Stimulated activated naive CD8-positive, alpha-beta T cell treated with anti-CD3 and anti-CD28 coated beads, Interleukin-15, amount 100 ng/mL, for 72 hours (primary cell): ENCODE measurements at regions not wholly inside any gene's neighbourhood (a gene's known extent, or its start where the extent isn't known, plus 50 kb on each side); places are given as distances from the start of the nearest gene placed in this dataset.

Experiments used
- ATAC-seq: fragments of 150-1000 bp; cut with Tn5 transposase; 2 replicates; pipeline ENCODE4 v1.10.0; 2021; ENCODE audit warnings: mild to moderate bottlenecking, moderate library complexity
- DNase-seq, 2 donors: peaks; one replicate each; pipeline ENCODE4 v3.0.0; 2021 to 2022
- H3K27ac Mint-ChIP-seq, 2 donors: one replicate each; pipeline ENCODE4 v1.8.0; 2022; ENCODE audit warnings: mild to moderate bottlenecking in 2 of 2, mixed read lengths in 2 of 2, moderate library complexity in 2 of 2
- H3K27me3 Mint-ChIP-seq: one replicate; pipeline ENCODE4 v1.8.0; 2022; ENCODE audit warnings: mixed read lengths
- H3K4me1 Mint-ChIP-seq: one replicate; pipeline ENCODE4 v1.8.0; 2022; ENCODE audit warnings: mild to moderate bottlenecking, mixed read lengths
- H3K4me3 Mint-ChIP-seq, 2 donors: one replicate each; pipeline ENCODE4 v1.8.0; 2022; ENCODE audit warnings: mild to moderate bottlenecking in 2 of 2, mixed read lengths in 2 of 2, moderate library complexity in 1 of 2
- H3K9me3 Mint-ChIP-seq, 2 donors: one replicate each; pipeline ENCODE4 v1.8.0; 2022; ENCODE audit warnings: mixed read lengths in 2 of 2

DNA sequence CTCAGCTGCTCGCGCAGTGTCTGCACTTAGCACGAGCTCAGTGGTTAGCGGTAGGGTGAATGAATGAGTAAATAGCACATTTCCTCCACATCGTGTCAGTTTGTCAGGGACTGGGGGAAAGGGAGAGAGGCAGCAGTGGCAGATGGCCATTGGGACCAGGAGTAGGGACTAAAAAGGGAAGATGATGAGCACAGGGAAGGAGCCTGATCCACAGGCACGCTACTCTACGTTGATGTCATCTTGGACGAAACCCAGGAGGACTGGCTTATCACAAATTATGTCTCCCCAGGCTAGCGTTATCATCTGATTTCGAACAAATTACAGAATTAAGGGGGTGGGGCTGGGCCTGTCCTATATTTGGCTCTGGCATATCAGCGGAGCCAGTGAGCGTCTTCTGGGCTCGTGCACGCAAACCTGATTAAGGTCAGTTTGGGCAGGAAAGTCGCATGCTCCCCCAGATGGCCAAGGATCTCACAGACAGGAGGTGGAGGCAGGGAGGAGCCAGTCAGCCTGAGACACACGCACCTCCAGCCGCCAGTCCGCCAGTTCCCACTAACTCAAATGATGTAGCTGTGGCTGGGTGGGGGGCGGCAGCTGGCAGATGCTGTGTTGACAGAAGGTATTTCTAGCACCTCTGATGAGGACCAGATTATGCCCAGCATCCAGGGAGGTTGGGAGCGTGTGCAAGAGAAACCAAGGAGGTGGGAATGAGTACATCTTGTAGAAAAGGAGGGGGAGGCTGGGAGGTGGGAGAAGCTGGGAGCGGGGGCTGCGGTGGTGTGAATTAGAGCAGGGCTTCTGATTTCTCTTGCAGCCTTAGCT lies 97.4 kb upstream of the PRDM11 start:
- Mint-ChIP-seq H3K27me3 (no peaks in the 10 kb centered on the region), H3K27ac (no peak overlapping the region), H3K9me3 (no peaks in the 10 kb centered on the region), H3K4me3 (no peak overlapping the region), H3K4me1 (peaks cover 9% of the 10 kb centered on the region)
- ATAC-seq (no peak), DNase-seq (no peak)

DNA sequence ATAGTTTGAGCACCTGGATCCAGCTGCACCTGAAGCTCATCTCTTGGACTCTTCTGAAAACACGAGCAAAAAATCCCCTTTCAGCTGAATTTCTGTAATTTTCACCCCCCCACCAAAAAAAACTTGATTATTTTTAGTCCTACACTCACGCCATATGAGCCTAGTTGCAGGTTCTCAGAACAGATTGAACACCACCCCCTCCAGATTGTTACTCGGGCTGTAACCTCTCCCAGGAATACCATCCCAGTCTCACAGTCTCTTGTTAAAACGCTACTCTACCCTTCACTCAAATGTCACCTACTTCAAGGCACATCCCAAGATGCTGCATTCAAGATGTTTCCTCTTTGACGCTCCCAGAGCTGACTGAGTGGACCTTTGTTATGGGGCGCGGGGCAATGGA lies 96.3 kb upstream of the PRDM11 start:
- H3K9me3 Mint-ChIP-seq = no peaks in the 10 kb centered on the region
- DNase-seq = no peak
- no peak overlapping the region for H3K4me3 Mint-ChIP-seq
- H3K27me3 Mint-ChIP-seq = peaks cover 2% of the 10 kb centered on the region
- no peak overlapping the region for H3K27ac Mint-ChIP-seq
- H3K4me1 Mint-ChIP-seq = peaks cover 9% of the 10 kb centered on the region
- no peak for ATAC-seq

DNA sequence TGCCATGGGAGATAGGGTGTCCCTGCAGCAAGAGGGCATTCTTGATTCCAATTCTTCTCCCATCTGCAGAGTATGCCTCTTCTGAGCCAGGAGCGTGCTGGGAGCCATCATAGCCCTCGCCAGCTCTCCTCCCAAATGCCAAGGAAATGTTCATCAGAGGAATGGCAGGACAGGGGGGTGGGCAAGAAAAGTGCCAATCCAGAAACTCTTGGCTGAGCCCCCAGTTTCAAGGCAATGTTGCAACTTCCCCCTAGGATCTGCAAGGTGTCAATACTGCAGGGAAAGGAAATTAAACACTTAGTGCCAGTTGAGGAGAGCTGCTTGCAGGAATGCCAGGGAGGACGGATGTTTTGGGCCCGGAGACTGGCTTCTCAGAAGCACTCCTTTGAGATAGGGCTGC lies 94.8 kb upstream of the PRDM11 start:
- Mint-ChIP-seq H3K27ac (no peak overlapping the region), H3K4me1 (no peaks in the 10 kb centered on the region), H3K27me3 (peaks cover 6% of the 10 kb centered on the region), H3K9me3 (no peaks in the 10 kb centered on the region), H3K4me3 (no peak overlapping the region)
- DNase-seq (no peak), ATAC-seq (no peak)

DNA sequence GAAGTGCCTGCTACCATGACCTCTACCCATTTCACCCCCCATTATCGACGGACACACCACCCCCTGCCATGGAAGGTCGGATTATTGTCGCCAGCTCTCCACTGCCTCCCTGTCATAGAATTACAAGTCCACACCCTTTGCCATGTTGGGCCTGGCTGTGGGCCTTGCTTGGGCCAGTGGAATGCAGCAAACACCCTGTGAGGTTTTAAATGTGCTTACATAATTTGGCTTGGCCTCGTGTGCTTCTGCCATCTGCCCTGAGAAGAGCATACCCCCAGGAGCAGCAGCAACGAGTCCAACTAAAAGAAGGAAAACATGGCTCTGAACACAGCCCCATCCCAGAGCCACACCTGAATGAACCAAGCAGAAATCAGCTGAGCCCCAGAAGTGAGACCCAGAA lies 94.1 kb upstream of the PRDM11 start:
- Mint-ChIP-seq H3K4me3 (no peak overlapping the region), H3K27me3 (peaks cover 6% of the 10 kb centered on the region), H3K4me1 (no peaks in the 10 kb centered on the region), H3K27ac (peak overlapping the region in 1 of 2 donors; percentile 5), H3K9me3 (no peaks in the 10 kb centered on the region)
- no peak for DNase-seq
- no peak for ATAC-seq

DNA sequence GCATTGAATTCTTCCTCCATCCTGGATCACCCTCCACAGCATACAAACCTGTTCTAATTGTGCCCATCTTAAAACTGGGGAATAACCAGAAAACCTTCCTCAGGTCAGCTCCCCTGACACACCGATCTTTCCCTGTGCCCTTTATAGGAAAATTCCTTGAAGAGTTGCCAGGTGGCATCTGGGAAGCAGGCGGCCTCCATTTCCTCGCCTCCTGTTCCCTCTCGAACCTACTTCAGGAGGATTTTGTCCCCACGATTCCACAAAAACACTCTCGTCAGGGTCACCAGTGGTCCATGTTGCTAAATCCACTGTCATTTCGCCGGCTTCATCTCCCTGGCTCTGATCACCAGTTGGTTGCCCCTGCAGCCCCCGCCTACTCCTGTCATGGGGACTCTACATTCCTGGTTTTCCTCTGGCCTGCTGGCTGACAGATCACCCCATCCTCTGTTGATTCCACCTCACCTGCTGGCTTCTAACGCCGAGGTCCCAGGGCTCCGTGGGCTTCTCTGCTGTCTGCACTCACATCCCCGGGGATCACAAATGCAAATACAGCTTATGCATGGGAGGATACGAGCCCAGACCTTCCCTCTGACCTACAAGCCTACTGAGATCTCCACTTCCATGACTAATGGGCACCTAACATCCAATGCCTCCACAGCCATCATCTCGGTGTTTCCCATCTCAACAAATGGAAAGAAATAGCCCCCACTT lies 92.5 kb upstream of the PRDM11 start:
- Mint-ChIP-seq H3K4me3 (no peak overlapping the region), H3K9me3 (no peaks in the 10 kb centered on the region), H3K27ac (no peak overlapping the region), H3K27me3 (peaks cover 6% of the 10 kb centered on the region), H3K4me1 (no peaks in the 10 kb centered on the region)
- ATAC-seq (no peak), DNase-seq (no peak)

DNA sequence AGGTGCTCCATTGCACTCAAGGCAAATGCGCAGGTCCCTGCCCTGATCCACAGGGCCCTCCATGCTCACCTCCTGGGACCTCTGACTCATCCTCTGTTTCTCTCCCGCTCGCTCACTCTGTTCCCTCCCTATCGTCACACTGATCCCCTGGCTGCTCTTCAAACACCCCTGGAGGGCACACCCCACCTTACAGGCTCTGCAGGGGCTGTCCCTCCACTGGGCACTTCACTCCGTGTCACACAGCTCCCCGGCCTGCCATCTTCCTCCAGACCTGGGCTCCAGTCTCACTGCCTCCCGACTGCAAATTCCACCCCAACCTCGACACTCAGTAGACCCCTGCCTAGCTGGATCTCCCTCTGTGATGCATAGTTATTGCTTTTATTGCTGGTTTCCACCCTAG lies 91.5 kb upstream of the PRDM11 start:
- no peak overlapping the region for H3K27ac Mint-ChIP-seq
- H3K9me3 Mint-ChIP-seq = no peaks in the 10 kb centered on the region
- no peak overlapping the region for H3K4me3 Mint-ChIP-seq
- peaks cover 6% of the 10 kb centered on the region for H3K27me3 Mint-ChIP-seq
- DNase-seq (no peak), ATAC-seq (no peak)
- H3K4me1 Mint-ChIP-seq = no peaks in the 10 kb centered on the region

DNA sequence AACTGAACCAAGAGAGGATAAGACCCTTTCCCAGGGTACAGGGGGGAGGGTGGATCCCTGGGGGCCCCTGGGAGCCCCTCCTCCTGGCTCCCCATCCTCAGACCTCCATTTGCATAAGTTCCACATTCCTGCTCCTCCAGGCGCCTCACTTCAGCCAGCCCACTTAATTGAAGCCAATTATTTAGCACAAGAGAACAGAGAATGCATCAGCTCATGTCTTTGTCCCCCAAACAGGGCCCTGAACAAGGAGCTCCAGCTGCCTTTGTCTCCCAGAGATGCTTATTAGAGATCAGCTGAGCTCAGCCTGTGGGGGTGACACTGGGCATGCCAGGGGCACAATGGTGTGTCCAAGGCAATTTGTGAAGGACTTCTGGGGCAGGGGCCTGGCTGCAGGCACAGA lies 89.9 kb upstream of the PRDM11 start:
- no peak for DNase-seq

DNA sequence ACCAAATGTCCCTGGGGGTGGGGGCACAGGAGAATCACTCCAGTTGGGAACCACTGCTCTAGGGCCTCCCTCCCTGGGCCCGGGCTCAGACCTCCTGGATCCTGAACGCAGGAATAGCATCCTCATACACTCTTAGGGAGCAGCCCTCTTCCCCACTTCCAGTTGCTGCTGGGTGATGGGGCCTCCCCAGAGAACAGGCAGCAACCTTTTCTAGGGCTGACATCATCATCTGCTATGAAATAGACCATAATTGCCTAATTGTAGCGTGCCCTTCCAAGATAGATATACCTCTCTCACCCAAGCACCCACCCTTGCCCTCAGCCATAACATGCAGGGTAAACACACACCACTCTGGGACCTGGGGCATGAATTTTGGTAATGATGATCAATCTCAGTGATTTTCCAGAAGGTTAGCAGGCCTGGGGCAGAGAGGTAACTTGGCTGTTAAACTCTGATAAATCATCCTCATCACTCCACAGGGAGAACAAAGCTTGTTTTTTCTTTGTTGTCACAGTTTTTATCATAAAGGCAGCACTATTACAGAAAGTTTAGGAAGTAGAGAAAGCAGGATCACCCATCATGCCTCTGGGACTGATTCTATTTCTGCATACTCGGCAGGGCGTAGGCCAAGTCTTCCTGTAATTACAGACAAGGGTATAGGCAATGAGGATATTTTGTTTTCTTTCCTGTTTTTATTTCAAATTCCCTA lies 88.3 kb upstream of the PRDM11 start:
- H3K4me3 Mint-ChIP-seq = no peak overlapping the region
- H3K27ac Mint-ChIP-seq = no peak overlapping the region
- H3K4me1 Mint-ChIP-seq = no peaks in the 10 kb centered on the region
- H3K27me3 Mint-ChIP-seq = peaks cover 6% of the 10 kb centered on the region
- ATAC-seq (no peak), DNase-seq (no peak)
- no peaks in the 10 kb centered on the region for H3K9me3 Mint-ChIP-seq

More for the DNA sequence above, 89.9 kb upstream of the PRDM11 start:
- H3K9me3 Mint-ChIP-seq = no peaks in the 10 kb centered on the region
- no peak for ATAC-seq
- peaks cover 6% of the 10 kb centered on the region for H3K27me3 Mint-ChIP-seq
- no peak overlapping the region for H3K27ac Mint-ChIP-seq
- H3K4me1 Mint-ChIP-seq = no peaks in the 10 kb centered on the region
- H3K4me3 Mint-ChIP-seq = no peak overlapping the region

DNA sequence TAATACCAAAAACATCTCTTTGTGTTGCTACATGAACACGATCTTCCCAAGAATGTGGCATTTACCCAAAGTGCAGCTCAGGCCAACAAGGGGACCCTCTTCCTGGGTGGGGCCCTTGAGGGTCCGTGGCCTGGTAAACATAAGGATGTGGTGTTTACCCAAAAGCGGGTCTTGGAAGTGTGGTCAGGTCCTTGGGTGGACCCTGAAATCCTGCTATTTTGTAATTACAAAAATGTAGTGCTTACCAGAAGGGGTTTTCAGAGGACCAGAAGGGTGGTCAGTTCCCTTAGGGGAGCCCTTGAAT lies 87.8 kb upstream of the PRDM11 start:
- no peaks in the 10 kb centered on the region for H3K4me1 Mint-ChIP-seq
- no peak overlapping the region for H3K27ac Mint-ChIP-seq
- DNase-seq (no peak), ATAC-seq (no peak)
- peaks cover 6% of the 10 kb centered on the region for H3K27me3 Mint-ChIP-seq
- H3K4me3 Mint-ChIP-seq = no peak overlapping the region
- H3K9me3 Mint-ChIP-seq = no peaks in the 10 kb centered on the region

DNA sequence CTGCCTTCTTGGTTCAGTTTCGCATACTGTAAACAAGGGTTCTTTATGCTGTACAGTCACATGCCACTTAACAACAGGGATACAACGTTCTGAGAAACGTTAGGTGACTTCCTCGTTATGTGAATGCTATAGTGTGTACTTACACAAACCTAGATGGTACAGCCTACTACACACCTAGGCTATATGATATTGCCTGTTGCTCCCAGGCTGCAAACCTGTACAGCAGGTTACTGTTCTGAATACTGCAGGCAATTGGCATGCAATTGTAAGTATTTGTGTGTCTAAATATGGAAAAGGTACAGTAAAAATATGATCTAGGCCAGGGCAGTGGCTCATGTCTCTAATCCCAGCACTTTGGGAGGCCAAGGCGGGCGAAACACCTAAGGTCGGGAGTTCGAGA lies 85.7 kb upstream of the PRDM11 start:
- Mint-ChIP-seq H3K27ac (no peak overlapping the region), H3K4me3 (no peak overlapping the region), H3K4me1 (no peaks in the 10 kb centered on the region), H3K27me3 (no peaks in the 10 kb centered on the region), H3K9me3 (peaks cover 0 to 6% of the 10 kb centered on the region in 2 donors)
- ATAC-seq (no peak), DNase-seq (no peak)

DNA sequence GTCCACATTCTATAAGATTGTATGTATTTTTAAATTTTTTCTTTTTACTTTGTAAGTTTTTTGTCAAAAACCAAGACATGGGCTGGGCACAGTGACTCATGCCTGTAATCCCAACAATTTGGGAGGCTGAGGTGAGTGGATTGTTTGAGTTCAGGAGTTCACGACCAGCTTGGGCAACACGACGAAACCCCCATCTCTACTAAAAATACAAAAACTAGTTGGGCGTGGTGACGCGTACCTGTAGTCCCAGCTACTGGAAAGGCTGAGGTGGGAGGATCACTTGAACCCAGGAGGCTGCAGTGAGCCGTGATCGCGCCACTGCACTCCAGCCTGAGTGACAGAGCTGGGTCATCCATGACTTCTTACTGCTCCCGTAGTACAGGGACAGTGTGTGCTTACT lies 84.8 kb upstream of the PRDM11 start:
- no peak for ATAC-seq
- H3K4me3 Mint-ChIP-seq = no peak overlapping the region
- DNase-seq = no peak
- H3K4me1 Mint-ChIP-seq = no peaks in the 10 kb centered on the region
- no peaks in the 10 kb centered on the region for H3K27me3 Mint-ChIP-seq
- no peak overlapping the region for H3K27ac Mint-ChIP-seq
- H3K9me3 Mint-ChIP-seq = peaks cover 0 to 8% of the 10 kb centered on the region in 2 donors

DNA sequence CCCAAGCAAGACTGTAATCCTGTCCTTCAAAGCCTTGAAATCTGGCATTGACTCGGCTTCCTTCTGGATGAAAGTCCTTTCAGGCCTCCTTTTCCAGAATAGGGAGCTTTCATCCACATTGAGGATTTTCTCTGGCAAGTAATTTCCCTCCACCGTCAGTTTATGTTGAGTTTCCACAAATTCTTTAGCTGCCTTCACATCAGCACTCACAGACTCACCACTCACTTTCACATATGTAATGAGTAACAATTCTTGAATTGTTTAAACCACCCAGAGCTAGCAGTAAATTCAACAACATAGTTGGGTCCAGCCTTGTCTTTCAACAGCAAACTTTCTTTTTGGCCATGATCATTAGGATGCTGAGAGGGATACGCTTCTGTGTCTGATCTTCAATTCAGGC lies 84.3 kb upstream of the PRDM11 start:
- ATAC-seq = no peak
- H3K4me3 Mint-ChIP-seq = no peak overlapping the region

DNA sequence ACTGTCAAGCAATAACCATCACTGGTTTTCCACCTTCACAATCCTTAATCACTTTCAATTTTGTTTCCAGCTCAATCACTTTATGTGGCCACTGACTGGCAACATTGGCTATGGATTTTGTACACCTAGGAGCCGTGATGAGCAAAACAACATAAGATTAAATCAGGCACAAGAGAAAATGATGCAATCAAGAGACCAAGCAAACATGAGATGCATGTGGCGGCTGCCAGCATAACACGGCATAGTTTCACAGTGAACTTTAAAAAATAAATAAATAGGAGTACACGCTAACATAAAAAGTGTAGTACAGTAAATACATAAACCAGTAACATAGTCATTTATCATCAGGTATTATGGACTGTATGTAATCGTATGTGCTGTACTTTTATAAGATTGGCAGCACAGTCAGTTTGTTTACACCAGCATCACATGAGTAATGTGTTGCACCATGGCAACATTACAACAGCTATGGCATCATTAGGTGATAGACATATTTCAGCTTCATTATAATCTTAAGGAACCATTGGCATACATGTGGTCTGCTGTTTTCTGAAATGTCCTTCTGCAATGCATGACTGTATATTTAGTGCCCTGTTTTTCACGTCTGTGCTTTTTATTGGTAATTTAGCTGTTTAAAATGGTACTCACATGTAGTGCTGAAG lies 83.3 kb upstream of the PRDM11 start:
- ATAC-seq (no peak), DNase-seq (no peak)
- no peaks in the 10 kb centered on the region for H3K27me3 Mint-ChIP-seq
- H3K9me3 Mint-ChIP-seq = peaks cover 0 to 14% of the 10 kb centered on the region in 2 donors
- H3K4me3 Mint-ChIP-seq = no peak overlapping the region
- H3K4me1 Mint-ChIP-seq = no peaks in the 10 kb centered on the region
- peak overlapping the region in 1 of 2 donors; percentile 14 for H3K27ac Mint-ChIP-seq

More for the DNA sequence above, 84.3 kb upstream of the PRDM11 start:
- Mint-ChIP-seq H3K9me3 (peaks cover 0 to 13% of the 10 kb centered on the region in 2 donors), H3K27ac (no peak overlapping the region), H3K4me1 (no peaks in the 10 kb centered on the region), H3K27me3 (no peaks in the 10 kb centered on the region)
- DNase-seq = no peak

DNA sequence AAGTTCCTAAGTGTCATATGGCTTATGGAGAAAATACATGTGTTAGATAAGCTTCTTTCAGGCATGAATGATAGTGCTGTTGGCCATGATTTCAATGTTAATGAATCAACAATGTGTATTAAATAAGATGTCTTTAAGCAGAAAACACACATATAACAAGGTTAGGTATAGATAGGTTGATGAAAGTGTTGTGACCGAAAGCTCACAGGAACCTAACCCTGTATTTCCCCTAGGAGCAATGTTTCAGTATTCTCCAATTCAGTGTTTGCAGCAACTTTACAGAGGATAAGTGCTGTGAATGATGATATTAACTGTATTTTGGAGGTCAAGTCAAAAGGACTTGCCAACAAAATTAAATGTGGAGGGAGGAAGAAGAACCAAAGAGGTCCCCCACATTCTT lies 82.8 kb upstream of the PRDM11 start:
- H3K27ac Mint-ChIP-seq = no peak overlapping the region

DNA sequence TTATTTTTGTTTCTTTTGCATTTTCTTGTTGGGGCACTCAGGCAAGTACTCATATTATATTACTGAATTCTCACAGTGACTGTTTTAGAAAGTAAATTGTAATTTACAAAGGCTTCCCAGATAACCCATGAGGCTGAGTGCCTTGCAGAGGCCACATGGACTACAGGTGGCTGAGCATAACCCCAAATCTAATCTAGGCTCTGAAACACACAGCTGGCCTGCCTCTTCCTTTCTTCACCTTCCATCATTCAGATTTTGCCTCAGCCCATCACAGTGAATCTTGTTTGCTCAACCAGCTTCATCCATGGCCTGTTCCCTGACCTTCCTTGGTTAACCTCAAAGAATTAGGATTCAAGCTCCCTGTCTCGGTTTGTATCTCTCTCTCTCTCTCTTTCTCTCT lies 78.5 kb upstream of the PRDM11 start:
- H3K4me3 Mint-ChIP-seq = no peak overlapping the region
- DNase-seq (no peak), ATAC-seq (no peak)
- H3K4me1 Mint-ChIP-seq = no peaks in the 10 kb centered on the region
- peak overlapping the region in 1 of 2 donors; percentile 49 for H3K27ac Mint-ChIP-seq
- peaks cover 0 to 14% of the 10 kb centered on the region in 2 donors for H3K9me3 Mint-ChIP-seq
- H3K27me3 Mint-ChIP-seq = no peaks in the 10 kb centered on the region

More for the DNA sequence above, 82.8 kb upstream of the PRDM11 start:
- ATAC-seq = no peak
- Mint-ChIP-seq H3K4me1 (no peaks in the 10 kb centered on the region), H3K9me3 (peaks cover 0 to 14% of the 10 kb centered on the region in 2 donors), H3K27me3 (no peaks in the 10 kb centered on the region), H3K4me3 (no peak overlapping the region)
- DNase-seq = no peak

DNA sequence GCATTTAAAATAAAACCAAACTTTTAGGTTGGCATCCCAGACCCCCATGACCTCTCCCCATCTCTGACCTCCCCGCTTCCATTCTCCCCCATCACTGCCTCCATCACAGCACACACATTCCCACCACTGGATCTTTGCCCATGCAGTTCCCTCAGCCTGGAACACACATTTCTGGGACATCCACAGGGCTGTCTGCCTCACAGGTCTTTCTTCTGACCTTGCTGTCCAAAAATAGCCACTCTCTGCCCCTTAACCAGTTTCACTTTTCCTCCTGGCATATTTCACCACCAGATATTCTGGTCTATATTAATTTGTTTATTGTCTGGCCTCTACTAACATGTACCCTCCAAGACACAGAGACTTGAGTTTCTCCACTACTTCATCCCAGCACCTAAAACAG lies 75.2 kb upstream of the PRDM11 start:
- DNase-seq (no peak), ATAC-seq (no peak)
- H3K9me3 Mint-ChIP-seq = peaks cover 0 to 7% of the 10 kb centered on the region in 2 donors
- peaks cover 11% of the 10 kb centered on the region for H3K4me1 Mint-ChIP-seq
- H3K27ac Mint-ChIP-seq = peak overlapping the region in 1 of 2 donors; percentile 9
- H3K4me3 Mint-ChIP-seq = no peak overlapping the region
- H3K27me3 Mint-ChIP-seq = no peaks in the 10 kb centered on the region
